A673 (cell line): ENCODE measurements at regions not wholly inside any gene's neighbourhood (a gene's known extent, or its start where the extent isn't known, plus 50 kb on each side); places are given as distances from the start of the nearest gene placed in this dataset.
"Not testable (repeated sequence)": the region's sequence is repeated elsewhere in the genome, so short reads cannot be mapped to it uniquely, and the experiment has no call there.

Experiments
- BruUV-seq: library from RNA; stranded (reverse); fragments of 400-500 nt; replicated peaks from 2 replicates; lab custom pipeline; 2021; lab: Mats Ljungman, UMichigan
- CTCF ChIA-PET: fragments of 300-600 bp; sonication (Branson Sonifier 250); formaldehyde crosslinking; loops from one replicate; lab custom pipeline; 2022; ENCODE audit warnings: antibody characterized with exemption; lab: Charles Lee
- POLR2A ChIA-PET: fragments of 300-600 bp; sonication (Branson Sonifier 250); formaldehyde crosslinking; loops from one replicate; lab custom pipeline; 2022; ENCODE audit warnings: antibody characterized with exemption; ENCODE audit not compliant: low non-redundant PET; lab: Charles Lee
- DNase-seq: peaks from one replicate; pipeline ENCODE4 v3.0.0-alpha.2; 2015; ENCODE audit warnings: low spot score
- H3K27ac ChIP-seq: fragments of 200-600 bp; sonication (generic); 2 replicates; pipeline ENCODE4 v1.5.1; 2016; ENCODE audit warnings: mixed run types, low read depth, mild to moderate bottlenecking, mixed read lengths, antibody characterized with exemption, low read length; ENCODE audit not compliant: poor library complexity, severe bottlenecking
- H3K27me3 ChIP-seq: fragments of 200-600 bp; sonication (generic); replicated peaks from 2 replicates; pipeline ENCODE4 v1.6.1; 2017; ENCODE audit warnings: mixed run types, low read depth, mild to moderate bottlenecking, mixed read lengths, antibody characterized with exemption, low read length; ENCODE audit not compliant: insufficient read depth, poor library complexity
- H3K36me3 ChIP-seq: fragments of 200-600 bp; sonication (generic); 2 replicates; pipeline ENCODE4 v1.6.1; 2016; ENCODE audit warnings: mixed run types, mild to moderate bottlenecking, mixed read lengths, antibody characterized with exemption, low read length; ENCODE audit not compliant: insufficient read depth, poor library complexity, severe bottlenecking
- H3K4me1 ChIP-seq: fragments of 200-600 bp; sonication (generic); 2 replicates; pipeline ENCODE4 v1.6.1; 2017; ENCODE audit warnings: mixed run types, mild to moderate bottlenecking, mixed read lengths, antibody characterized with exemption, low read length; ENCODE audit not compliant: insufficient read depth, poor library complexity, severe bottlenecking
- H3K4me3 ChIP-seq: fragments of 200-600 bp; sonication (generic); 2 replicates; pipeline ENCODE4 v1.5.1; 2016; ENCODE audit warnings: low read depth, mixed run types, mild to moderate bottlenecking, mixed read lengths, low read length; ENCODE audit not compliant: poor library complexity, severe bottlenecking
- H3K9me3 ChIP-seq: fragments of 200-600 bp; sonication (generic); 2 replicates; pipeline ENCODE4 v1.6.1; 2016; ENCODE audit warnings: mixed run types, low read depth, mild to moderate bottlenecking, mixed read lengths, antibody characterized with exemption, low read length; ENCODE audit not compliant: poor library complexity, severe bottlenecking
- EZH2 ChIP-seq: fragments of 200-600 bp; sonication (generic); IDR thresholded peaks from 2 replicates; pipeline ENCODE4 v1.6.1; 2017; ENCODE audit warnings: borderline replicate concordance, low read depth, mild to moderate bottlenecking, mixed read lengths, antibody characterized with exemption, low read length; ENCODE audit not compliant: poor library complexity, severe bottlenecking
- intact Hi-C: fragments of 100-400 bp; cut with micrococcal nuclease; formaldehyde crosslinking; loops from one replicate; pipeline ENCODE4 v1.10.0; 2022; ENCODE audit not compliant: unreplicated experiment
- TF ChIP-seq, protein P1 (sequence below): fragments of 300-800, 200-600 bp; sonication (generic); conservative IDR thresholded peaks from 2 replicates; pipeline ENCODE4 v1.5.1; 2017; ENCODE audit warnings: low read depth, mild to moderate bottlenecking, antibody characterized with exemption, low read length, moderate library complexity, mixed read lengths

DNA sequence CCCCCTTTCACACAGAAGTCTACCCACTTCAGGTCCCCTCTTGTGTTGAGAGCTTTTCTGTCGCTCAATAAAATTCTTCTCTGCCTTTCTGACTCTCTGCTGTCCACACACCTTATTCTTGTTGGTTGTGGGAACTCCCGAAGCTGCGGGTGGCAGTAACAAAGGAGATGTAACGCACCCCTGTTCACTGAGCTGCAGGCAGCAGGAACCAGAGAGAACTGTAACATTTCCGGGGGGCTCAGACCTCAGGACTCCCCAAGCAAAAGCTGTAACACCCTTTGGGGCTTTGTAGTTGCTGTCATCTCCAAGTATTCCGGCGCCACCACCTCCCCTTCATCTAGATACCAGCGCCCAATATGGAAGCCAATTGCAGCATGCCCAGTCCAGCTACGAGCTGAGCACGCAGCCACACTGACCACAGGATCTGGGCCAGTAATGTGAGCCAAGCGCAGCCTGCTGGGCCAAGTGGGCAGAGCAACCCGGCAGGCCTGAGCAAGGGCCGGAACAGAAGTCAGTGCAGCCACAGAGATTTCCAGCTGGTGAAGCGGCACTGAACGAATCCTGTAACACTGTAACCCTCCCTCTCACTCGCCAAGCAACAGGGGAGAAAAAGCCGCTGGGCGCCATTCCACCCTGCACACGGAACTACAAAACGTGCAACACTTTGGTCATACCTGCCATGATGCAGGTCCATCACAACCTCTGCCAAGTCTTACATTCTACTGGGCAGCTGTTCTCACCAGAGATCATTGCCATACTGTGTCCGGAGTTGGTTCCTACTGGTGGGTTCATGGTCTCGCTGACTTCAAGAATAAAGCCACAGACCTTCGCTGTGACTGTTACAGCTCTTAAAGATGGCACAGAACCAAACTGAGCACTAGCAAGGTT lies 194.3 kb downstream of the SPATA31A6 start:
- H3K4me1 ChIP-seq, DNase-seq, POLR2A ChIA-PET, CTCF ChIA-PET, H3K4me3 ChIP-seq, intact Hi-C loops, BruUV-seq, H3K27me3 ChIP-seq, H3K27ac ChIP-seq, H3K9me3 ChIP-seq, H3K36me3 ChIP-seq: not testable (repeated sequence)

DNA sequence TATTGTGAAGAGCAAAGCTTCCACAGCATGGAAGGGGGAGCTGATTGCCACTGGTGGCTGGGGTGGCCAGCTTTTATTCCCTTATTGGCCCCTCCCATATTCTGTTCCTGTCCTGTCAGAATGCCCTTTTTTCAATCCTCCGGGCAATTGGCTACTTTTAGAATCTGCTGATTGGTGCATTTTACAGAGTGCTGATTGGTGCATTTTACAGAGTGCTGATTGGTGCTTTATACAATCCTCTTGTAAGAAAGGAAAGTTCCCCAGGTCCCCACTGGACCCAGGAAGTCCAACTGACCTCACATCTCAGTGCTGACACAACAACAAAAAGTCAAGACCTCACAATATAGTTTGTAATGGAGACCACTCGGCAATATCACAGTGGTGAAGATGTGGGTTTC lies 195.0 kb downstream of the SPATA31A6 start:
- Histone ChIP-seq H3K4me1 (no peaks in the 10 kb centered on the region), H3K4me3 (no peak overlapping the region), H3K9me3 (no peaks in the 10 kb centered on the region), H3K27me3 (no peaks in the 10 kb centered on the region), H3K27ac (no peak overlapping the region), H3K36me3 (no peaks in the 10 kb centered on the region)
- no peak for TF ChIP-seq EZH2
- TF ChIP-seq, protein P1, sequence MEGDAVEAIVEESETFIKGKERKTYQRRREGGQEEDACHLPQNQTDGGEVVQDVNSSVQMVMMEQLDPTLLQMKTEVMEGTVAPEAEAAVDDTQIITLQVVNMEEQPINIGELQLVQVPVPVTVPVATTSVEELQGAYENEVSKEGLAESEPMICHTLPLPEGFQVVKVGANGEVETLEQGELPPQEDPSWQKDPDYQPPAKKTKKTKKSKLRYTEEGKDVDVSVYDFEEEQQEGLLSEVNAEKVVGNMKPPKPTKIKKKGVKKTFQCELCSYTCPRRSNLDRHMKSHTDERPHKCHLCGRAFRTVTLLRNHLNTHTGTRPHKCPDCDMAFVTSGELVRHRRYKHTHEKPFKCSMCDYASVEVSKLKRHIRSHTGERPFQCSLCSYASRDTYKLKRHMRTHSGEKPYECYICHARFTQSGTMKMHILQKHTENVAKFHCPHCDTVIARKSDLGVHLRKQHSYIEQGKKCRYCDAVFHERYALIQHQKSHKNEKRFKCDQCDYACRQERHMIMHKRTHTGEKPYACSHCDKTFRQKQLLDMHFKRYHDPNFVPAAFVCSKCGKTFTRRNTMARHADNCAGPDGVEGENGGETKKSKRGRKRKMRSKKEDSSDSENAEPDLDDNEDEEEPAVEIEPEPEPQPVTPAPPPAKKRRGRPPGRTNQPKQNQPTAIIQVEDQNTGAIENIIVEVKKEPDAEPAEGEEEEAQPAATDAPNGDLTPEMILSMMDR: no peak
- DNase-seq: no peak
- intact Hi-C loops: no loop called here
- POLR2A ChIA-PET: no interaction called here
- CTCF ChIA-PET: no interaction called here
- no TSS peak for BruUV-seq

DNA sequence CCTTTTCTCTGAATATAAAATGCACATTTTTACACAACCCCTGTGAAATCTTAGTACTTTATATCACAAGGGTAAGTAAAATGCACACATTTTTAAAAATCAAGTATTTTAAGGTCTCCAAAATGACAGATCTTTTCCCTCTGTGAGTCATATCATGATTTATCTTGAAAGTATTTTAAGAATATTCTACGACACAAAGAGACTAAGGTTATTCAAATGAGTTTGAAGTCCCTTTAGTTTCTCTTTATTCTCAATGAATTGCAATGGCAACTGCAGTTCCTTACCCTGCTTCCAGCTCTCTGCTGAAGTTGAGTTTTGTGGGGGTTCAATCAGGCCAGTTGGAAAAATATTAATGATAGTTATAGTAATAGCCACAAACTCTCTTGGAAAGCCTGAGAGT lies 196.1 kb downstream of the SPATA31A6 start:
- H3K27me3 ChIP-seq, H3K4me1 ChIP-seq, H3K27ac ChIP-seq, H3K4me3 ChIP-seq, POLR2A ChIA-PET, H3K36me3 ChIP-seq, H3K9me3 ChIP-seq, BruUV-seq, CTCF ChIA-PET, DNase-seq, intact Hi-C loops: not testable (repeated sequence)

DNA sequence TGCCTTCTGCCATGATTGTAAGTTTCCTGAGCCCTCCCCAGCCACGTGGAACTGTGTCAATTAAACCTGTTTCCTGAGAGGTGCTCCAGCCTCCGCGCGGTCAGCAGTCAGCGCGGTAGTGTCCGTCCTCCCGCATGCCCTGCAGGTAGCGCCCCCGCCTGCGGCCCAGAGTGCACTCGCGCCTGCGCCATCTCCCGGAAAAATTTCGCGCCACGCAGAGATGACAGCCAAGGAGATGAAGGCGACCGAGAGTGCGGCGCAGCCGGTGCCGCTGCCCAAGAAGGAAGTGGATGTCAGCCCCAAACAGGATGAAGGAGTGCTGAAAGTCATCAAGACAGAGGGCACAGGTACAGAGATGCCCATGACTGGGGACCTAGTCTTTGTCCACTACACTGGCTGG lies 201.1 kb downstream of the SPATA31A6 start:
- H3K4me3 ChIP-seq, H3K9me3 ChIP-seq, intact Hi-C loops, BruUV-seq, POLR2A ChIA-PET, CTCF ChIA-PET, DNase-seq, H3K27me3 ChIP-seq, H3K36me3 ChIP-seq, H3K4me1 ChIP-seq, H3K27ac ChIP-seq: not testable (repeated sequence)

DNA sequence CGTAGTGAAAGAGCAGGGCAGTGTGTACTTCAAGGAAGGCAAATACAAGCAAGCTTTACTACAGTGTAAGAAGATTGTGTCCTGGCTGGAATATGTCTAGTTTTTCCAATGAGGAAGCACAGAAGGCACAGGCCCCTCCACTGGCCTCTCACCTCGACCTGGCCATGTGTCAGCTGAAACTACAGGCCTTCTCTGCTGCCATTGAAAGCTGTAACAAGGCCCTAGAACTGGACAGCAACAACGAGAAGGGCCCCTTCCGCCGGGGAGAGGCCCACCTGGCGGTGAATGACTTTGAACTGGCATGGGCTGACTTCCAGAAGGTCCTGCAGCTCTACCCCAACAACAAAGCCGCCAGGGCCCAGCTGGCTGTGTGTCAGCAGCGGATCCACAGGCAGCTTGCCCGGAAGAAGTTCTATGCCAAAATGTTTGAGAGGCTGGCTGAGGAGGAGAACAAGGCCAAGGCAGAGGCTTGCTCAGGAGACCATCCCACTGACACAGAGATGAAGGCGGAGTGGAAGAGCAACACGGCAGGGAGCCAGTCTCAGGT lies 202.2 kb downstream of the SPATA31A6 start:
- DNase-seq, BruUV-seq, POLR2A ChIA-PET, H3K9me3 ChIP-seq, H3K4me1 ChIP-seq, H3K27me3 ChIP-seq, H3K36me3 ChIP-seq, H3K27ac ChIP-seq, CTCF ChIA-PET, intact Hi-C loops, H3K4me3 ChIP-seq: not testable (repeated sequence)
